HEK293T (cell line): ENCODE measurements at regions not wholly inside any gene's neighbourhood (a gene's known extent, or its start where the extent isn't known, plus 50 kb on each side); places are given as distances from the start of the nearest gene placed in this dataset.

Experiments used
- ARNT ChIP-seq: fragments of 450-650 bp; IDR thresholded peaks from 2 replicates; pipeline ENCODE4 v1.6.1; 2017; ENCODE audit warnings: mild to moderate bottlenecking
- BHLHE40 ChIP-seq: fragments of 450-650 bp; IDR thresholded peaks from 2 replicates; pipeline ENCODE4 v1.6.1; 2016; ENCODE audit warnings: mild to moderate bottlenecking, moderate library complexity, borderline replicate concordance
- CTBP1 ChIP-seq: fragments of 450-650 bp; IDR thresholded peaks from 2 replicates; pipeline ENCODE4 v1.6.1; 2016; ENCODE audit warnings: borderline replicate concordance
- ELF4 ChIP-seq: fragments of 450-650 bp; IDR thresholded peaks from 2 replicates; pipeline ENCODE4 v1.6.1; 2017; ENCODE audit warnings: antibody characterized with exemption
- FOXA1 ChIP-seq: fragments of 450-650 bp; IDR thresholded peaks from 2 replicates; pipeline ENCODE4 v1.6.1; 2016; ENCODE audit warnings: mild to moderate bottlenecking
- FOXK2 ChIP-seq: fragments of 450-650 bp; IDR thresholded peaks from 2 replicates; pipeline ENCODE4 v1.6.1; 2016; ENCODE audit warnings: mild to moderate bottlenecking
- FOXM1 ChIP-seq: fragments of 450-650 bp; IDR thresholded peaks from 2 replicates; pipeline ENCODE4 v1.6.1; 2017; ENCODE audit warnings: mild to moderate bottlenecking, borderline replicate concordance
- L3MBTL2 ChIP-seq: fragments of 450-650 bp; conservative IDR thresholded peaks from 2 replicates; pipeline ENCODE4 v1.6.1; 2016; ENCODE audit warnings: mild to moderate bottlenecking
- LEF1 ChIP-seq: fragments of 450-650 bp; IDR thresholded peaks from 2 replicates; pipeline ENCODE4 v1.6.1; 2017; ENCODE audit warnings: mild to moderate bottlenecking, borderline replicate concordance
- NFRKB ChIP-seq: fragments of 450-650 bp; IDR thresholded peaks from 2 replicates; pipeline ENCODE4 v1.6.1; 2016; ENCODE audit warnings: mild to moderate bottlenecking, moderate library complexity
- SP1 ChIP-seq: fragments of 450-650 bp; IDR thresholded peaks from 2 replicates; pipeline ENCODE4 v1.6.1; 2017
- SUZ12 ChIP-seq: fragments of 450-650 bp; IDR thresholded peaks from 2 replicates; pipeline ENCODE4 v1.6.1; 2016; ENCODE audit warnings: mild to moderate bottlenecking
- TARDBP ChIP-seq: fragments of 450-650 bp; IDR thresholded peaks from 2 replicates; pipeline ENCODE4 v1.6.1; 2016

GRCh38 chr1:229971141-229971540 is 95.9 kb upstream of the GALNT2 start:
- TF ChIP-seq FOXM1 (no peak), CTBP1 (no peak), SP1 (no peak), FOXA1 (no peak), NFRKB (no peak), LEF1 (no peak), L3MBTL2 (no peak), TARDBP (no peak), ARNT (no peak), SUZ12 (no peak), ELF4 (no peak), BHLHE40 (no peak), FOXK2 (no peak)
